ENCODE measurements at regions not wholly inside any gene's neighbourhood (a gene's known extent, or its start where the extent isn't known, plus 50 kb on each side); places are given as distances from the start of the nearest gene placed in this dataset.

DNA sequence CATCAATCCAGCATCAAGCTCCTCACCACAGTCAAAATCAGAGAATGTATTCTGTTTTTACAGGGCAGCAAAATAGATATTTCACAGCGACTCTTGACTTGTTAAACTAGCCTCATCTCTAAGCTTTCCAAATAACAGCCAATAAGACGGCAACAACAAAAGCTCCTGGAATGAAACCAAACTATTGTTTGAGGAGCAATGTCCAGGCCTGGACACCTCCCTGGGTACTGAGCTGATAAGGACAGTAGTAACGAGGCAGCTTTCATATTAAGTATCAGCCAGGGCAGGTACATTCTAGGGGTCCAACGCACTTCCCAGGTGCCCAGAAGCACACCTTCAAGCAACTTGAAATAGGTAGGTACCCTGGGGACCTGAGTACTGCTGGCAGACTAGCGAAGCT is 260.3 kb downstream of the ENC1 start:
- no peak for TF ChIP-seq POLR2A (IDR thresholded peaks at IDR 0.05)
- TF ChIP-seq, protein P1, sequence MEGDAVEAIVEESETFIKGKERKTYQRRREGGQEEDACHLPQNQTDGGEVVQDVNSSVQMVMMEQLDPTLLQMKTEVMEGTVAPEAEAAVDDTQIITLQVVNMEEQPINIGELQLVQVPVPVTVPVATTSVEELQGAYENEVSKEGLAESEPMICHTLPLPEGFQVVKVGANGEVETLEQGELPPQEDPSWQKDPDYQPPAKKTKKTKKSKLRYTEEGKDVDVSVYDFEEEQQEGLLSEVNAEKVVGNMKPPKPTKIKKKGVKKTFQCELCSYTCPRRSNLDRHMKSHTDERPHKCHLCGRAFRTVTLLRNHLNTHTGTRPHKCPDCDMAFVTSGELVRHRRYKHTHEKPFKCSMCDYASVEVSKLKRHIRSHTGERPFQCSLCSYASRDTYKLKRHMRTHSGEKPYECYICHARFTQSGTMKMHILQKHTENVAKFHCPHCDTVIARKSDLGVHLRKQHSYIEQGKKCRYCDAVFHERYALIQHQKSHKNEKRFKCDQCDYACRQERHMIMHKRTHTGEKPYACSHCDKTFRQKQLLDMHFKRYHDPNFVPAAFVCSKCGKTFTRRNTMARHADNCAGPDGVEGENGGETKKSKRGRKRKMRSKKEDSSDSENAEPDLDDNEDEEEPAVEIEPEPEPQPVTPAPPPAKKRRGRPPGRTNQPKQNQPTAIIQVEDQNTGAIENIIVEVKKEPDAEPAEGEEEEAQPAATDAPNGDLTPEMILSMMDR (IDR thresholded peaks at IDR 0.05) = no peak

Data from testis (tissue), 2 donors.